ENCODE measurements at regions not wholly inside any gene's neighbourhood (a gene's known extent, or its start where the extent isn't known, plus 50 kb on each side); places are given as distances from the start of the nearest gene placed in this dataset.

- TF ChIP-seq, protein P1, sequence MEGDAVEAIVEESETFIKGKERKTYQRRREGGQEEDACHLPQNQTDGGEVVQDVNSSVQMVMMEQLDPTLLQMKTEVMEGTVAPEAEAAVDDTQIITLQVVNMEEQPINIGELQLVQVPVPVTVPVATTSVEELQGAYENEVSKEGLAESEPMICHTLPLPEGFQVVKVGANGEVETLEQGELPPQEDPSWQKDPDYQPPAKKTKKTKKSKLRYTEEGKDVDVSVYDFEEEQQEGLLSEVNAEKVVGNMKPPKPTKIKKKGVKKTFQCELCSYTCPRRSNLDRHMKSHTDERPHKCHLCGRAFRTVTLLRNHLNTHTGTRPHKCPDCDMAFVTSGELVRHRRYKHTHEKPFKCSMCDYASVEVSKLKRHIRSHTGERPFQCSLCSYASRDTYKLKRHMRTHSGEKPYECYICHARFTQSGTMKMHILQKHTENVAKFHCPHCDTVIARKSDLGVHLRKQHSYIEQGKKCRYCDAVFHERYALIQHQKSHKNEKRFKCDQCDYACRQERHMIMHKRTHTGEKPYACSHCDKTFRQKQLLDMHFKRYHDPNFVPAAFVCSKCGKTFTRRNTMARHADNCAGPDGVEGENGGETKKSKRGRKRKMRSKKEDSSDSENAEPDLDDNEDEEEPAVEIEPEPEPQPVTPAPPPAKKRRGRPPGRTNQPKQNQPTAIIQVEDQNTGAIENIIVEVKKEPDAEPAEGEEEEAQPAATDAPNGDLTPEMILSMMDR (conservative IDR thresholded peaks at IDR 0.05 in 1 of 2, IDR thresholded peaks at IDR 0.05 in 1 of 2; ENCODE audit: extremely low read depth in 1 of 2, insufficient read depth in 1 of 2, low read depth in 1 of 2, low read length in 2 of 2) = no peak
- no peak for TF ChIP-seq EZH2 (IDR thresholded peaks at IDR 0.05; ENCODE audit: borderline replicate concordance, low read length)
These were observed 204.4 kb downstream of the IRF8 start for GRCh38 chr16:86103320-86103719.
